Putamen (tissue), 1 donor: ENCODE measurements at regions not wholly inside any gene's neighbourhood (a gene's known extent, or its start where the extent isn't known, plus 50 kb on each side); places are given as distances from the start of the nearest gene placed in this dataset.
"Not testable (repeated sequence)": the region's sequence is repeated elsewhere in the genome, so short reads cannot be mapped to it uniquely, and the experiment has no call there.

ENCODE experiments used
- DNase-seq: peaks from one replicate; pipeline ENCODE4 v3.0.0-alpha.2; 2016; ENCODE audit warnings: low spot score

DNA sequence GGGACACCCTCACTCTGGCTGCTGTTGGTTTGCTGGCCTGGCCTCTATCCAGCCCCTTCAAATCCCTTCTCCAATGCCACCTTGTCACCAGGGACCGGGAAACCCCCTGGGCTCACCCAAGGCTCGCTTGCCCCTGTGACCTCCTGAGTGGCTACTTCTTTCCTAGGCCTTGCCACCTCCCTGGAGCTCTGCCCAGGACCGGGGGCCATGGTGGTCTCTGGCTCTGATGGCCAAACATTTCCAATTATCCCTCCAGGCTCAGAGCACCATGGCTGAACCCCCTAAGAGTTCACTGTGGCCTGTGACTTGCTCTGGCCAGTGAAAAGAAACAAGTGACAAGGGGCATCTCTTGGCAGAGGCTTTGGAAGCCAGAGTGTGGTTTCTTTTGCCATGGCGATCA is 237.6 kb downstream of the TFCP2L1 start:
- DNase-seq, result no peak

DNA sequence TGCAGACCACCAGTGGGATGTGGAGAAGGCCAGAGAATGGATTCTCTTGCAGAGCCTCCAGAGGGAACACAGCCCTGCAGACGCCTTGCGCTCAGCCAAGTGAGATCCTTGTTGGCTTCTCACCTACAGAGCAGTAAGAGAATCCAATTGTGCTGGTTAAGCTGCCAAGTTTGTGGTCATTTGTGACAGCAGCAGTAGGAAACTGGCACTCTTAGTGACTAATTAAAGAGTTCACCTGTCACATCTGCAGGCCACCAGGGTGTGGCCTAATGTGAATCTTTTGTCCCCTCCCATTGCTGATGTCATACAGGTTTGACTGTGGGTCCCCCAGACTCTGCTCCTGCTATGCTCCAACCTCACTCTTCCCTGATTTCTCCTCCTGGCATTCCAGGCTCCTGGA is 235.9 kb downstream of the TFCP2L1 start:
- DNase-seq, result no peak

DNA sequence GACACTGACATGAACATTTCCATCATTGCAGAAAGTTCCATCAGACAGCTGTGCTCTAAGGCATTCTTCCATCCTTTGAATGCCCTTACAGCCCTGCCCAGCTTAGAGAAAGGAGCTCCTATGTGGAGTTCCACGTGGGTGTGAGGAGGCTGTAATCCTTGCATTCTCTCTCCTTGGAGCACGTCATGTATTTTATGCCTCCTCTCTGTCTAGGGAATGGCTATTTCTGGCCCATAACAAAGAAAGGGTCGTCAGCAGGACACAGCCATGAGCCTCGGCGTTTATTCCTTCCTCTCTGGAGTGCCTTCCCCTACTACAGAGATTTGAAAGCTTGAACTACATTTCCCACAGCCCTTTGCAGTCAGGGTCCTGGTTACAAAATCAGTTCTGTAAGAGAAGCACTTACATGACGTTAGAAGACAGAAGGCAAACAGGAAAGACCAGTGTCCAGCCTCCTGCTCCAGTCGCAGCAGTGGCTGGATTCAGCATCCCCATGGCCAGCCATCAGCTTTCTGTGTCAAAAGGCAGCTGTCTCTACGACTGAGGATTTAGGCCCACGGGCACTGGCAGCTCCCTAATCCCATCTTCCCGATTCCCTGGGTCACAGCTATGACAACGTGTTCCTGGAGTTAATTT is 234.9 kb downstream of the TFCP2L1 start:
- DNase-seq, result no peak

DNA sequence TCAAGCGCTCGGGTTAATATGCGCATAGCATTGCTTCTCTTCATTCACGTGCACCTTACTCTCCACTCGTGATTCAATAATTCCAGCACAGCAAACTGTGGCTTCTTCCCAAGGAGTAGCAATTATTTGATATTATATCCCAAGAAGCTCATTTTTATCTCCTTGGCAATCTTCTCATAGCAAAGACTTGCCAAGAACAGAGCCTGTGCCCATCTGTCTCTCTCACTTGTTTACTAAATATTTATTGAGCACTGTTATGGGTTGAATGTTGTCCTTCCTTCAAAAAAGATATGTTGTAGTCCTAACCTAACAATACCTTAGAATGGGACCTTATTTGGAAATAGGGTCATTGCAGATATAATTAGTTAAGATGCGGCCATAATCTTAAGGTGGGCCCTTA is 233.7 kb downstream of the TFCP2L1 start:
- no peak for DNase-seq

DNA sequence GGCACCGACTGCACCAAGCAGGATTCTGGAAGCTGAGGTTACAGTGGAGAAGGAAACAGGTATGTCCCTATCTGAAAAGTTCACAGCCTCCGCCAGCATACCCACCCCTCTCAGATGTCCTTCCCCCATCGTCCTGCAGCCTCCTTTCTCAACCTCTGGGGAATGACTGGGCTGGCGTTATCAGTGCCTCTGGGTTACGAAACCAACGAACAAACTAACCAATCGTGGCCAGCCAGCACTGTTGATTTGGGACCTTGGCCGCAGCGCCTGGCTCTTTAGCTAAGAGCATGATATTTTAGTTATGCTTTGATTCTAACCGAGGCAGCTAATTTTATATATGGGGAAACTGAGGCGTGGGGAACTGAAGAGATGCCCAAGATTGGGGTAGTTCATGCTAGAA is 233.0 kb downstream of the TFCP2L1 start:
- DNase-seq, result no peak

DNA sequence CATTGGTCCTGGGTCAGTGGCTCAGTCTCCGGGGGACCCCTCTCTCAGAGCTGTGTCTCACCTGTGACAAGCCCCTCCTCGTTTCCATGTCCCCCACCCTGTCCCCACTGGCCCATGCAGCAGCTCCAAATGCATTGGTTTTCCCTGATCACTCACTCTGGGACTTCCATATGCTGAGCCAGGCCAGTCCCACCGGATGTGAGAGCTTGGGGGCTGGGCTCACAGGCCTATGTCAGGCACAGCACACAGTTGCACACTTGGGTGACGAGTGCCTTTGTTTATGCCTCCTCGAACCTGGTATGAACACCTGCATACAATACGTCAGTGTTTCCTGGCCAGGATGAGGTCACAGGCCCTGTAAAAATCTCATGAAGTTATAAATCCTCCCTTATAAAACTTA is 232.5 kb downstream of the TFCP2L1 start:
- no peak for DNase-seq

DNA sequence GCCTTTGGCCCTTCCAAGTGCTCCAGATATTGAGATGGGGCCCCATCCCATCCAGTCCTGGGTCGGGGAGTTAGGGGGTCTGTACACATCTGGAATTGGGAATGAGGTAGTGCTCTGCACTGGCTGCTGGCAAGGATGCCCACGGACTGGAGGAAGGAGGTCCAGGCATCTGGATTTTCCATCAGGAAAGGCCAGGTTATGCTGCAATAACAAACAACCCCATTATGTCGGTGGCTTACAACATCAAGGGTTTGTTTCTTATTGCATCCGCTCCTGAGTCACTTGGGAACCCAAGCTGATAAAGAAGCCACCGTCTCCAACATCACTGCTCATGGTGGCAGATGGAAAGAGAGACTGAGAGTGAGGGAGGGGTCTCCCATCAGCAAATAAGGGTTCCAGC is 229.9 kb downstream of the TFCP2L1 start:
- DNase-seq, result no peak

DNA sequence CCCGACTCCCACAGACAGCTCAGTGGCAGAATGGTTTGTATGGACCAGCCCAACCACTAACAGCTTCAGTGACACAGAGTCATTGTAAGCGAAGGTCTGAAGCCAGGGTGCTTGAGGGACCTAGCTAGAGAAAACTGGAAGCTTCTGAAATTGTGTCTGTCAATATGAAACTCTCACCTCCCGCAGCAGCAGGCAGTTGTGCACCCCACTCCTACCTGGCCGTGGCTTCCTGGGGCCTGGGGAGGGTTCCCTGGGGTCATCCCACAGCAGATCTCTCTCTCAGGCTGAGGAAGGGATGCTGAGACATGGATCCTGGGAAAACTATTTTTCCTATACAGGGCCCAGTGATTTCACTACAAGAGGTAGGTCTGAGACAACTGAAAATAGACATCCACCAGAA is 229.5 kb downstream of the TFCP2L1 start:
- DNase-seq, result no peak

DNA sequence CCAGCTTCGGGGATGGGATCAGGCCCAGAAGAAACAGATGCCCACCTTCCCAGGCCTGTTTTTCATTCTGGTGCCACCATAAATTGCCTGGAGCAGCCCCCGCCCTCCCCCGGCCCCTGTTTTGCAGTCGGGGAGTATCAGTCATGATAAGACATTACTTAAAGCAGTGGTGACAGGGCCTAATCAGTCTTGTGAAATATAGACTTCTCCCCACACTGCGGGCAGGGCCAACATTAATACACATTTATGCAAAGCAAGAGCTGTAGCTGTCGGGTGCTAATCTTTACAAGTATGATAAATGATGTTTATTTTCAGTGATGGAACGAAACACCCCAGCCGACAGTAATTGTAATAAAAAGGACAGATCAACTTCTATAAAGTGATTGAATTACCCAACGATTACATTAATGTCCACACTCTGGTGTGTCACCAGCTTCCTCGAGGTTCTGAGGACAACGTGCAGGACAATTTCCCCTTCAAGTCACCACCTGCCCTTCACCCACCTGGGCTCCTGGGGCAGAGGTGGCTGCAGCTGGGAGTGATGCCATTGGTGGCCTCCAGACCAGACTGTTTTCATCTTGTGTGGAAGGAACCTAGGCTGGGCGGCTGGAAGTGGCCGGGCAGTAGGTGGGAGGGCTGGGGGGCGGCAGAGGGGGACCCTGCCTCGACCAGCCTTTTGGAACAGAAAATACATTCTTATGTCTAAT is 226.0 kb downstream of the TFCP2L1 start:
- no peak for DNase-seq

DNA sequence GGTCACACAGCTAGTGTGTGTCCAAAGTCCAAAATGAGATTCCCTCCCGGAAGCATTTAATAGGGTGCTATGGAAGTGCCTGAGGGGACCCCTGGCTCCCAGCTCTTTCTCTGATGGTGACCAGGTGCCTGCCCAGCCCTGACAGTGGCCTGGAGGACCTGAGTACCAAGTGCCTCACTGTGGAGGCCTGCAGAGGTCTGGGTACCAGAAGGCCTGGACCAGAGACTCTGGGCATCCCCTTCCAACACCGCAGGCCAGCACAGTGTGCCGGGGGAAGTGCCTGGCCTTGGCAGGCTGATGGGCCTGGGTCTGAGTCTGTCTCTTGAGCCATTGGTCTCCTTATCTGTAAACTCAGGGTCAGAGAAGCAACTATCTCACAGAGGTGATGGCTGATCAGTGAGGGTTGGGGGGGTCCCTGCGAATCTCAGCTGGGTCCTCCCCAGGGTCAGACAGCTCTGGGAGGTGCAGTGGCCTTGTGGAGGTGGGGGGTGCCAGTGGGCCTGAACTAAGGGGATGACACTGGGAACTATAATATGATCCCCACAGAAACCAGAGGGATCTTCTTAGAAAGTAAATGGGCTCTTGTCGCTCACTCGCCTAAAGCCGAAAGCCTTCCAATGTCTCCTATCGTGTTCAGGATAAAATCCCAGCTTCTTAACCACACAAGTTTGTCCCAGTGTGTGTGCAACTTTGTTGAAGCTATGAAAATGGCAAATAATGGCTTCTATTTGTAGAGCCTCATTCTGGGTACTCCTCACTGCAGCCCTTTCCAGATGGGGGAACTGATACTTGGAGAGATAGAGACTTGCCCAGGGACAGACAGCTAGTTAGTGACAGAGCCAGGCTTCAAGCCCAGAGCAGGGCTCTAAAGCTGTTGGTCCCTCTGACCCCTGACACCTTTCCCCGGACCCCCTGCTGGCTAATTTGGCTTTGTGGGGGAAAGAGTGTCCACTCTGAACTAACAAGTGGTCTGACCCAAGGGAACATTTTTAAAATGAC is 225.1 kb downstream of the TFCP2L1 start:
- DNase-seq, result no peak

DNA sequence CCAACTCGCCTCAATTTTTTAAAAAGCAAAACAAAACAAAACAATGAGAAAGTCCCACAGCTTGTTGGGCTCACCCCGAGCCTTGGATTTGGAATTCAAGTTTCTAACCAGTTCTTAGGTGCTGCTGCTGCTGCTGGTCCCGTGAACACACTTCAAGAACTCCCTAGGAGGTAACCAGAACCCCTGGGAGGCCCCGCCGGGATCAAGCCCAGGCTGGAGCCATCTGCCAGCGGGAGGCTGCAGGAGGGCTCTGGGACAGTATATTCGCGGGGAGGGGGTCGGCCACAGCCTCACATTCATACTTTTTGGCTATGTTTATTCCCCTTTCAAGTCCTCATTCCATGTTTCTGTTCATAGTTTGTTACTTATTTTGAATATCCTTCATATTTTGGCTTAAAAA is 223.4 kb downstream of the TFCP2L1 start:
- DNase-seq, result no peak

DNA sequence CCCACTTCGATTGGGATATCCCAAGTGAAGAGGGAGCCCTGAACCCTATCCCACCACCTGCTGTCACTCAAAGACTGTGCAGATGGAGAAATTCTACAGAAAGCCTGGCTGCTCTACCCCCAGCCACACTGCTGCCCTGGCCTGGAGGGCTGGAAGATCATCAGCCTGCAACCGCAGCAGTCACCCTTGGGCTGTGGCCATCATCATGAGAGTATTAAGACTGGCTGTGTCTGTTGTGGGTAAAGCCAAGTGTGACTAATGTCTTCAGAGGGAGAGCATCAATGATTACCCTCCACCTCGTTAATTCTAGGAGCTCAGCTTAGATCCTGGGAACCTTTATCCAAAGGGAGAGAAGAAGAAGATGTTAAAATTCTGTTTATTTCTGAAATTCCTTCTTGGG is 221.5 kb downstream of the TFCP2L1 start:
- DNase-seq, result no peak

DNA sequence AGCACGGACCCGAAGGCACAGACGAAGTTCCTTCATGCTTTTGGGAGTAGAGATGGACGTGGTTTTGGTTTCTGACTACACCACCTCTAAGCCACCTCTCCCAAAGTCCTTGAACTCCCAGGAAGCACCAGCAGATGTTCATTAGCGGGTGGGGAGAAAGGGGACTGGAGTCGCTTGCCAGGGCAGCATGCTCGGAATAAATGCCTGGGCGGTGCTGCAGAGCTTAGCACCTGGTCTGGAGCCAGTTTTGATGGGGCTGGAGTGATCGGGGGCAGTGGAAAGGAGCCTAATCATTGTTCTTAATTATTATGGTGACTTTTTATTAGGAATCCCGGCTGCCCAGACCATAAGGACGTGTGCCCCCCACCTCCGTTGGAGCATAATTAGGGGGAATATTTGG is 220.8 kb downstream of the TFCP2L1 start:
- no peak for DNase-seq

DNA sequence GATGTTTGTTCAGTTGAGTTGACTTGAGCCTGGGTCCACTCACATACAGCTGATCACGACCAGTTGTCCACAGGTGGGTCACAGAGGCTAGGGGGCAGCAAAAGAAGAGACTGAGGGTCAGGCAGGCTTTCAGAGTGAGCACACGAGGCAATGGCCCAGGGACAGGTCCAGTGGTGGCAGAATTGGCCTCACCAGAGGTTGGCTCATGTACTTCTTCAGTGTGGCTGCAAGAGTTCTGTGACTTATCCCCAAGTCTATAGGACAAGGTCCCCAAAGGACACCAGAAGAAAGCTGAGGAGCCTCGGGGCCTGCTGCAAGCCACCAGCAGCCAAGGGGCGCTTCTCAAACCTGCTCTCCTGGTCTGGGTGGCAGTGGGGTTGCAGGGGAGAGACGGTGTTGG is 219.8 kb downstream of the TFCP2L1 start:
- DNase-seq, result no peak

DNA sequence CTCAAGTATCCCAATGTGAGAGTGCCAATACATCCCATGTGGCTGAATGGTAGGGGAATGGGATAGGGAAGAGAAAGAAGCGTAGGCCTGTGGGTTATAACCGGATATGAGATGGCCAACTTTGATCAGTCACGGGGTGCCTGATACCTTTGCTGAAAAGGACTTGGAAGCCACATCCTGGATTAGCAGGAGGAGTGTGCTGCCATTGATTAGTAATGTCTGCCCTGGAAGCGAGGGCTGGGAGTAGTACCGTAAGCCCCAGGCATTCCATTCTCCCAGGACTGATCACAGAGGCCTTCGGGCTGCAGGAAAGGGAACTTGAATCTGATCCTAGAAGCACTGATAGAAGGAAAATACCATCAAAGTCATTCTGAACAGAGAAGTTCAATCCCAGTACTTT is 218.5 kb downstream of the TFCP2L1 start:
- no peak for DNase-seq

DNA sequence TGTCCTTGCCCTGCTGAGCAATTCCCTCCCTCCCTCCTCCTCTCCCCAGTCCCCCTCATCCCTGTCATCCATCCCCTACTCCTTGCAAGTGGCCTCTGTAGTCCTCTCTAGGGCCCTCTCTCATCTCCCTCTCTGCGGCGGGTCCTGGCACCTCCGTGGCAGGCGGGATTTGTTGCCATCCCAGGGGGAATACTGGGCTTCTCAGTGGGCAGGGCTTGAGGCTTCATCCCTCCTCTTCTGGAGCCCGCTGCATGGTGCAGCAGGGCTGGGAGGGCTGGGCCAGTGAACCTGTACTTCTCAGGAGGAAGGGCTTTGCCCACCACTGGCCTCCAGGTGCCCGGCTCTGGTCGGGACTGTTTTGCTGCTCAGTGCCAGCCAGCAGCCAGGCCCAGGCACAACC is 216.2 kb downstream of the TFCP2L1 start:
- no peak for DNase-seq

DNA sequence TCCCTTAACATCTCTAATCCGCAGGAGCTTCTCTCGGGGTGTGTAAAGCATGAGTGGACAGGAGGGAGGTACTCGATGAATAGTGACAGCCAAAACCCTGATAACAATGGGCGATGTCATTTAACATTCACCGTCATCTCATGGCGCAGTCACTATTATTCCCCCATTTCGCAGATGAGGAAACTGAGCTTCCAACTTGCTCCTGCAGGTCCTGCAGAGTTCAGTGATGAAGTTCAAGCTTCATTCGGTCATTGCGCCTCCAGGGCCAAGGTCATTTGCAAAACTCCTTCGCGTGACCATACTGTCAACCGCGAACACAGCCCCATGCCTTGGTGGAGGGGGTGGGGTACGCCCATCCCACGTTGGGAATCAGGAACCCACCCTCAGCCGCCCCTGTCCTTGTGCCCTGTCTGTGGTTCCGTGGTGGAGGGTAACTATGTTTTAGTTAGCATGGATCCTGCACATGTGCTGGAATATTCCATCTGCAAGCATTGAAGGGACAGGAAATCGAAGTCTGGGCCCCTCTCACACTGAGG is 215.5 kb downstream of the TFCP2L1 start:
- DNase-seq, result no peak

DNA sequence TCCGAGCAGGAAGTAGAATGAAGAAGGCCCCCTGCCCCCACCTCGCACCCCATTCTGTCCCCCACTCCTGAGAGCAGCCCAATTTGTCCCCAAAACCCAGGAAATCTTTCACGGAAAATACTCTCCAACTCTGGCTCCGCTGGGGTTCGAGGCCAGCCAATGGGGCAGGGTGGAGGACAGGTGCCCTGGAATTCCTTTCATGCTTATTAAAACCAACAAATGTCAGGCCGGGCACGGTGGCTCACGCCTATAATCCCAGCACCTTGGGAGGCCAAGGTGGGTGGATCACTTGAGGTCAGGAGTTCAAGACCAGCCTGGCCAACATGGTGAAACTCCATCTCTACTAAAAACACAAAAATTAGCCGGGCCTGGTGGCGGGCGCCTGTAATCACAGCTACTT is 214.9 kb downstream of the TFCP2L1 start:
- DNase-seq, result not testable (repeated sequence)

DNA sequence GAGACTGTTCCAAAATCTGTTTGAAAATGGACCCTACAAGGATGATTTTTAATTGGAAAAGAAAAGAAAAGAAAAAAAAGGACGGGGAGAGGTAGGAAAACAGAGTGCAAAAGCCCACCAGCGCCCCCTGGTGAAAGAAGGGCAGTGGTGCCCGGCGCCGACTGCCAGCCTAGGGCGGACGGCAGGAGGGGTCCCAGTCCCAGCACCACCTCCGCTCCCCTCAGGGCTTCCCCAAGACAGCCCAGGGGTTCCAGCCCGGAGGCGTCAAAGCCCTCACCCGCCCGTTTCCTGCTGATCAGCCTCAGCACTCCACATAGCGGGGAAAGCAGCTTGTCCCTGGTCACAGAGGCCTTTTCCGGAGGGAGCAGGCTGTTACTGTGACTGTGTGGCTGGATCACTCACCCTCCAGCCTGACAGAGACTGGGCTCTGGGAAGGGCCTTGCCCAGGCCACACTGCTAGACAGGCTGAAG is 213.9 kb downstream of the TFCP2L1 start:
- no peak for DNase-seq

DNA sequence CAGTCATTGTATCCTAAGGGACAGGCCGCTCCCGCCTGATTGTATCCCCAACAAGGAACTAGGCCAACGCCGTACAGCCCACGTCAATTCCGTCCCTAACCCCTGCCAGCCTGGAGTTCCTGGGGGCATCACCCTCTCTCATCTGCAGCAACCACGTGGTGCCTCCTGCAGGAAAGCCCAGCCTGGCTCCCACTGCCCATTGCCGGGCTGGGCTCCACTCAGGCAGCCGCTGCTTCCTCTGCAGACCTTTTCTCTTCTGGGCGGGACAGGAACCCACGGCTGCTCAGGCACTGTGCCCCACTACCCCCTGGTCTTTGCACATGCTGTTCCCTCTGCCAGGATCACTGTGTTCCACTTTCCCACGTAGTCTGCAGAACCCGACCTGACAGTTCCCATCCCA is 212.2 kb downstream of the TFCP2L1 start:
- no peak for DNase-seq

DNA sequence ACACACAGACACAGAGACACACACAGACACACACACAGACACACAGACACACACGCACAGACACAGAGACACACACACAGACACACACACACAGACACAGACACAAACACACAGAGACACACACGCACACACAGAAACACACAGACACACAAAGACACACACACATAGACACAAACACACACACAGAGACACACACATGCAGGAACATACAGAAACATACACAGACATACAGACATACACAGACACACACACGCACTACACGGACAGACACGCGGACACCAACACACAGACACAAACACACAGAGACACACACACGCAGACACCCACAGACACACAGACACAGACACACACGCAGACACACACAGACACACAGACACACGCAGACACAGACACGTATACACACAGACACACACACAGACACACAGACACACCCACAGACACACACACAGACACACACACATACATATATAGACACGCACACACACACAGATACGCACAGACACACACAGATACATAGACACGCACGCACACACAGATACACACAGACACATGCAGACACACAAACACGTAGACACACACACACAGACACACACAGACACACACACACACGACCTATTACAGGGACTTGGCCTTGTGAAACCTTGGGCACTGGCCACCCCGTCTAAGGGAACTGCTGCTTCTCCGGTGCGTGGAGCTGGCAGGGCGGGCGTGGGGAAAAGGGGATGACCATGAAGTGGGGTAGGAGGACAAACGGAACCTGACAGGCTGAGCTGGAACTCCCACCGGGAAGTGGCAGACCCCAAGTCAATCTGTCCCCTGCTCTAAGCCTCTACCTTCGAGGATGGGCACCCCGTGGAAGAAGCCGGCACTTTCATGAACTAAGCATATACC is 211.4 kb downstream of the TFCP2L1 start:
- DNase-seq, result no peak
